Fibroblast of skin of scalp (primary cell): ENCODE measurements at regions not wholly inside any gene's neighbourhood (a gene's known extent, or its start where the extent isn't known, plus 50 kb on each side); places are given as distances from the start of the nearest gene placed in this dataset.

ENCODE experiments used
- DNase-seq: peaks from one replicate; pipeline ENCODE4 v3.0.0-alpha.2; 2013

DNA sequence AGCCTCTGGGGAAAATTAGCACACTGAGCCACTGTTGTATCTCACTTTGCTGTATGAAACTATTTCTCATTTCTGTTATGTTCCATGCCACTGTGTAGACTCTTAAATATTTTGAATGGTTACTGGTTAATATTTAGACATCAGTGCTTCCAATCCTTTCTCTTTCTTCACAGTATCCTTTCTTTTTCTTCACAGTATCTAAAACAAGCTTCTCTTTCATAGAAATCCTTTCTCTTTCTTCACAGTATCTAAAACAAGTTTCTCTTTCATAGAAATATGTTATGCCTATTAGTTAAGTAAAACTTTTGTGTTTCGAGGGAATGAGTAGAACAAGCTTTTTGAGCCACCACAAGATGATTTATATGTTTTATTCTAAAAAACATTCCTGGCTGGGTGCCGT is 326.8 kb upstream of the KLF12 start:
- DNase-seq, result no peak

DNA sequence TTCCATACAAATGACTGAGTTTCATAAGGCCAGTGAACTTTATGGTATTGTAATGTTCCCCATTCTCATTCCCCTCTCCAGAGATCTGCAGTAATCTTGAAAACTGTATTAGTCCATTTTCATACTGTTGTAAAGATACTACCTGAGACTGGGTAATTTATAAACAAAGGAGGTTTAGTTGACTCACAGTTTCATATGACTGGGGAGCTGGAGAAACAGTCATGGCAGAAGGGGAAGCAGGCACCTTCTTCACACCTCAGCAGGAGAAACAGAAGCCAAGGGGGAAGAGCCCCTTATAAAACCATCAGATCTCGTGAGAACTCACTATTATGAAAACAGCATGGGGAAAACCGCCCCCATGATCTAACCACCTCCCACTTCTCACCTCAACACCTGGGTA is 318.7 kb upstream of the KLF12 start:
- no peak for DNase-seq

DNA sequence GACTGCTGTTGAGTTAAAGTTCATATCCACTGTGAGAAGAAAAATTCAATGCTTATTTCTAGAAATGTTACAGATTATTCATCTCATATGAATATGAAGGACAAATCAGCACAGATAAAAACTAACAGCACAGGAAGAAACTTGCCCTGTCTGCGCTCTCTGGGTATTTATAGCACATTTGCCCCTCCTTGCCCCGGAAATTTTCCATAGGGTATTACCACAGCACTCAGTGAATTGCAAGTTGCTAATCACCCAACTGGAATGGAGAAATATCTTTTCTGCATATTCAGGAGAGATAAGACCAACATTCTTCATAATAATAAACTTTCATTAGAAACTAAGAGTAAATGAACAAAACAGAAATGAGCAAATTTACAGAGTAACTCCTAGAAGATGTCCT is 318.0 kb upstream of the KLF12 start:
- DNase-seq, result peak; percentile 29

DNA sequence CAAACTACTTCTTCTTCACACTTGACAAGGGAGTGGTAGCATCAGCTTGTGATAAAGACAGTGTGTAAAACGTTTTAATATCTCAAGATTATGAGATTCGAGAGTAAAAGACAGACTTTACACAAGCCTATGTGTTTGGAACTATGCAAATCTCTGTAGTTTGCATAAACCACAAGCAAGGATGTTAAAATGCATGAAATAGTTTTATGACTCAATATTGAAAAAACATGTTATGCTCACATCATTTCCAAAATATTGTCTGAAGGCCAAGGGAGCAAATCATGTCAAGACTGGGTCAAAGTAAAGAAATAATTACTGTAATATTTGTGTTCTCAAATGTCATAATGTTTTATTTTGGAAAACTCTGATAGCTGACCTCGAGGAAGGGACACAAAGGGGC is 316.8 kb upstream of the KLF12 start:
- DNase-seq, result peak; percentile 81

DNA sequence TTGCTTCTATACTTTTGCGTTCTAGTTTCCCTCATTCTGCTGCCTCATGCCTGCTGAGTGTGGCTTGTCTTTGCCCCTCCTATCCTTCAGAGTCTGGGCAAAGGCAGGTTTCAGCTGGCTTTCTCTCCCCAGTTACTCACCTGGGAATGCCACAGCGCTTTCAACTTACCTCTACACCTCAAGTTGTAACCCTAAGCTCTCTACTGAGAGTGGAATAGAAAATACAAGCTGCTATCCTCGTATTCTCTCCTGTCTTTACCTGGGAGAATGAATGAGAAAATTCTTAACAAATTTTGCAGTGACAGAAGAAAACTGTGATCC is 316.3 kb upstream of the KLF12 start:
- no peak for DNase-seq

DNA sequence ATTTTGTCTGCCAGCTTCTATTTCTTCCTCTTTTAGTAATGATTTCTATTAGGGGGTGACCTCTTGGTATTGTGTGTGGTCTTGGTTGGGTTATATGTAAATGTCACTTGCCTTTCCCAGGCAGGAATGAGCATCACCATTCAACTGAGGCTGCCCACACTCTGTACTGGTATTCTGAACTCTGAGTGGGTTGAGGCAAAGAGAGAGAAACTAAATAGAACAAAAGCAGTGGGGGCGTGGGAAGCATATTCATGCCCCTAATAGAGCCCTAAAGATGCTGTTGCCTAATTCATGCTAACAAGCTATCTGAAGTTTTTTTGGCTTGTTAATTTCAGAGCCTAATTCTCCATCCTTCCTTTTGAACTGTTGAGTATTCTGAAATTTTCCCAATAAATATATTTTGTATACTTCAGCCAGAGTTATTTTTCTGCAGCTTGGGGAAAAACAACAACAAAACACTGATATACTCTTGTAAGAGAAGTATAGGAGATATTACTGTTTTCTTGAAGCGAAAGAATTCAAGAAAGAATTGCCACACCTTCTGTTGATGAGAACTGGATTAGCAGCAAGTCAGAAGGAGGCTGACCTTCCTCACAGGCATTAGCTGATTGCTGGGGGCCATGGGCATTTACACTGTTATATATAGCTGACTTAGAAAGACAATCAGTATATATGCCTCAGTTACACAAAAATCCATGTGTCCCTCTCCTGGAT is 315.8 kb upstream of the KLF12 start:
- DNase-seq, result no peak

DNA sequence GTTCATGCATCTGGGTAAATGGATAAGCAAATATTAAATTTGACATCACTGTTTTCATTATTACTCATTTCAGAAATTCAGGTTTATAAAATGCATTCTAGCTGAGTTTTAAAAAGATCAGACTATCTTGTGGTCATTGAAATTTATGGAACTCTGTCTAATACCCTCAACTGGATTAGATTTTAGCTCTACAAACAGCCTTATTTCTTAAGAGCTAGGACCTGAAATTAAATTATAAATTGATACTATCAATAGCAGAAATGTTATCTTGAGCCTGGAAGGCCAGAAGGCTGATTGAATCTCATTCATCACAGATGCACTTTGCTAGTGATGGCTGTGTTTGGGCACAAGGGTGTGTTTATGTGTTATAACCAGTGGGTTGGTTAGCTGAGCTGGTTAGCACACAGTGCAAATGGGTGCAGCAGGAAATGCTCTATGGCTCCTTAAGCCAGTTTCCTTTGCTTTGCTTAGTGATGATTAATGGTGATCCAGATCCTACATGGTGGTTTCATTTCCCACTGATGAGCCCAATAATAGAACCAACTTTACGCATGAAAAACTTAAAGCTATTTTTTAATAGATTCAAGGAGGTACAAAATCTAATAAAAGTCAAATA is 310.8 kb upstream of the KLF12 start:
- DNase-seq, result peak; percentile 21

DNA sequence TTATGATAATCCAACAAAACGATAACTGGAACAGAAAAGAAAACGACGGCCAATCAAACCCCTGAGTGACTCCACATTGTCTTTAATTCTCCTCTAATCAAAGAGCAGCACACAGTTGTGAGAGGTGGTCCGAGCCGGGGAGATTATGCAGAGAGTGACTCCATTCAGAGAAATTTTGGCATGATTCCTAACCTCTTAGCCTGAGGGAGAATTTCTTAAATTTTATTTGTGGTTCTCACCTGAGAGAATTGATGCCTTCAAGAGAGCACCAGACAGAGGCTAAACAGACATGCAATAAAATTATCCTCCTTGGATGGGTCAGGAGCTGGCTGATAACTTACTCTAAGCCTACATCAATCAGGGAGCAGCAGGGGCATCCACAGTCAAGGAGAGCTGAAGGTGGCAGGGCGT is 310.0 kb upstream of the KLF12 start:
- DNase-seq, result peak; percentile 21

DNA sequence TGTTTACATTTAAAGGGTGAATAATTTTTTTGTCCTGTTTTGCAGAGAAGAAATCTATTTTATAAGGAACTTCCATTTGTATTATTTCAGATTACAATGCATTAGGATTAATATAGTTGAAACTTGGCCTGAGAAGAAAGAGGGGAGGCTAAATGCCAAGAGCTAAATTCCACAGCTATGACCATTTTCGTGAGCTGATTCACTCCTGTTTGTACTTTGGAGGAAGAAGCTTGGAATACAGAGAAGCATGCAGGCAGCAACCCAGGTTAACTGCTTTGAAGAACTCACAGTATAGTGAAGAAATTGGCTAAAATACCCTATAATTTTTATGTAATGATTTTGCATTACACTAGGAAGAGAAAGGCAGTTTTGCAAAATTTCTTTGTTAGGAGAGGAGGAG is 309.4 kb upstream of the KLF12 start:
- peak; percentile 84 for DNase-seq

DNA sequence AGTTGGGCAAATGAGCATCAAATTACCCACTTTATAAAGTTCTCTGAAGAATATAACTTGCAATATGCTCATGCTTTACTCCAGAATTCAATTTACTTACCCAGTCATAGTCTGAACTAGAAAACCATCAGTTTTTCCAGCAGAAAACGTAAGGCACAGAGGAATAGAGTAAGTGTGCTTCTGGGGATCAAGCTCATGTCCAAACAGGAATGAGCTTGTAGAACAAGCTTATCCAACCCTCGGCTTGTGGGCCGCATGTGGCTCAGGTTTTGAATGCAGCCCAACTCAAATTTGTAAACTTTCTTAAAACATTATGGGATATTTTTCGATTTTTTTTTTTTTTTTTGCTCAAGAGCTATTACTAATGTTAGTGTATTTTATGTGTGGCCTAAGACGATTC is 308.5 kb upstream of the KLF12 start:
- DNase-seq, result no peak

DNA sequence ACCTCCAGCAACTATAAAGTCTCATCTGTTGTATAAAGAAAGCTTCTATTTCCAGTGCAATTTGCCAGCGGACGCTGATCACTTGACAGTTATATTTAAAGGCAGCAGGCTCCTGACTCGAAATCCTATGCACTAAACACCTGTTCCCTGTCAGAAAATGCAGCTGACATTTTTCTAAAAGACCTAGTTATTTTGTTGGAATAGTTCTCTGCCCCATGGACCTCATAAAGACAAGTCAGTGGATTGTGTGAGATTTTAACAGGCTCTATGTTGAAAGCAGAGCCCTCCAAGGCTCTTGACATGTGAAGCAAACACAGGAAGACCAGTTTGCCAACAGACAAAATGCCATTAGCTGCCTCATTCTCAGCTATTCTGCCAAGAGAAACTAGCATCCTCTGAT is 304.7 kb upstream of the KLF12 start:
- no peak for DNase-seq

DNA sequence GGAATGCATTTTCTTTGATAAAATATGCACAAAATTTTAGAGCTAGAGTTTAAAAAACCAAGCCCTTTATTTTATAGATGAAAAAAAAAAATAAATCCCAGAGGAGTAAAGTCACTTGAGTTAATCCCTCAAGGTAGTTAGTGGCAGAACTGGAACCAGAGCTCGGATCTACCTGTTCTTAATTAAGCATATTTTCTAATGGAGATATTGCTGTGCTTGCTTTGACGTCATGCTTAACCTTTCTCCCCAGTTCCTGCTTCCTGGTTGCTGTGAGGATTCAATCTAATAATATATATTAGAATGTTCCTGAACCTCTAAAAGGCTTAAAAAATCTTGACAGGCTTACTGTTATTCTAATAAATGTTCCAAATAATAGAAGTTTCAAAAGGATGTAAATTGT is 300.6 kb upstream of the KLF12 start:
- DNase-seq, result no peak

DNA sequence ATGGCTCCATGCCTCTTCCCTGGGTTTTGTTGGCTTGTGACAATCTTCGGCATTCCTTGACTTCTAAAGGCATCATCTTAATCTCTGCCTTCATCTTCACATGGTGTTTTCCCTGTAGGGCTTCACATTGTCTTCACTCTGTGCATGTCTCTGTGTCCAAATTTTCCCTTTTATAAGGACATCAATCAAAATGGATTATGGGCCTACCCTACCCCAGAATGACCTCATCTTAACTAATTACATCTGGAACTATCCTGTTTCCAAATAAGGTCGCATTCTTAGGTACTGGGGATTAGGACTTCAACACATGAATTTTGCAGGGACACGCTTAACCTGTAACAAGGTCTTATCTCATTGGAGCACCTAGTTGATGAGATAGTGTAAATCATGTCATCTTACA is 290.3 kb upstream of the KLF12 start:
- no peak for DNase-seq

DNA sequence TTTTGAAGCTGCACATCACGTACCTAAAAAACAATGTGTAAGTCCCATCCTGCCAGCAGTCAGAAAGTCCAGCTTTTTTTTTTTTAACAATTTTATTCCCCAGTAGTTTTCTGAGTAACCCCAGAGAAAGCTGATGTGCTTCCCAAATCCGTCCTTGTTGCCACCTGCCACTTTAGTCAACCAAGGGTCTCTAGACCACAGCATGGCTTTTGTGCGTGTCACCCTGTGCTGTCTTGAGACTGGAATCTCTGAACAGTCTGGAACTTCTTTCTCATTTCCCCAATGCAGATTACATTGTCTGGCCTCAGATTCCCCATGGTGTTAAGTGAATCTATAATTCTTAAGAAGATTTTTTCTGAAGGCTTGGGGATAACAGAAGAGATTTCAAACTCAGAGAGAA is 289.2 kb upstream of the KLF12 start:
- DNase-seq, result peak; percentile 38

DNA sequence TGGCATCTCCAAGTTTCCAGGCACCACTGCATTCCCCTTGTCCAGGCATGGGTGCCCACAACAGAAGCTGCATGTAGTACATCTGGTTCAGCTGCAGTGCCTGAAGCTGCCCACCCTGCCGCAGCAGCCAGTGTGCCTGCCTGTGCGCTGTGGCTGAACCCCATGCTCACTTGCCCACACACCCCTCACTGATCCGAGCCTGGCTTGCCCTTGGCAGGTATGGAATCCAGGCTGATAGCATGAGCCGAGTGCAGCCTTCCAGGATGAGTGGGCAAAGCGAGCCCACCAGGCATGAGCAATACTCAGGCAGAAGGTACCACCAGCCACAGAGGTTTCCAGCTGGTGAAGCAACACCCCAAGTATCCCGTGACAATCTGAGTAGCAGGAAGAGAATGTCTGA is 280.3 kb upstream of the KLF12 start:
- DNase-seq, result no peak

DNA sequence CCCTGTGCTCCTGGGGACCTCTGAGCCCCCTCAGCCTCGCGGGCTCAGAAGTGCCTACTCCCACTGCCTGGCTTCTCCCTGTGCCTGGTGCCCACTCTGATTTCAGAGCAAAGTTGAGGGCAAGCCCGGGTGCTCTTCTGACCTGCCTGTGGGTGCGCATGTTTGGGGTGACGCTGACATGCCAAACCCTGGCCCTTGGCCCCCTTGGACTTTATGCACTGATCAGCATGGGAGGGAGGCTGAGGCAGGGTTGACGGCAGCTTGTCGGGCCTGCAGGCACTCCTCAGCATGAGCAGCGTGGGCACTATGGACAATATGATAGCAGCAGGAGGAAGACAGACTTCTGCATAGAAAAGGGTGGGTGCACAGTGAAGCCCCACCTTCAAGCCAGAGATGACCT is 279.3 kb upstream of the KLF12 start:
- no peak for DNase-seq

DNA sequence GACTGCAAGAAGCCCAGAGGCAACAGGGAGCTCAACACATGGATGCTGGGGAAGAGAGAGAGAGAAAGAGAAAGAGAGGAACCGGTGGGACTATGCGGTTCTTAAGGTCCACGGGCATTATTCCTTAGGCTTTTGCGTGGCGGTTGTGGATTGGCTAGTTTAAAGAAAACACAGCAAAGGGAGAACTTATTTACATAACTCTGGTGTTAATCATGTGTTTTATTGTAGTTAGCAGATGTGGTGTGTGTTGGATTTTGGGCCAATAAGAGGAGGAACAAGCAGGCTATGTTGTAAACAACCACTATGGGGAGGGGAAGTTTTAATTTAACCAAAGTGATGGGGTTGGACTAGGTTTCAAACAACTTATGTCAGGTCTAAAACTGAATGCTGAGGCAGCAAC is 275.3 kb upstream of the KLF12 start:
- no peak for DNase-seq

DNA sequence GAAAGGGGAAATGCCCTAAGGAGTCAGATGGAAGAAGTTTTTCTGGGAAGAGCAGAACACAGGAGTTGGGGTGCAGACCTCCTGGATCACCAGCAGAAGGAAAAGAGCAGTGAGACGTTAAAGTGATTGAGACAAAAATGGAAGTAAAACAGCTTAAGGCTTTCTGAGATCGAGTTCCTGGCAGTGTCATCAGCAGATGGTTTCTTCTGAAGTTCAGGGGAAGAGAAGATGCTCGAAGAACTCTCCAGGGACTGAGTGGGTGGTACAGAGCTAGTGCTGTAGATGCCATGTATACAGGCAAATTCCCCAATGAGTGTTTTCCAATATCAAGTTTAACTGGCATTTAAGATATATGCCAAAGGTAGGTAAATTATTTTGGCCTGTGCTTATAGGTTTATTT is 272.2 kb upstream of the KLF12 start:
- peak; percentile 19 for DNase-seq

DNA sequence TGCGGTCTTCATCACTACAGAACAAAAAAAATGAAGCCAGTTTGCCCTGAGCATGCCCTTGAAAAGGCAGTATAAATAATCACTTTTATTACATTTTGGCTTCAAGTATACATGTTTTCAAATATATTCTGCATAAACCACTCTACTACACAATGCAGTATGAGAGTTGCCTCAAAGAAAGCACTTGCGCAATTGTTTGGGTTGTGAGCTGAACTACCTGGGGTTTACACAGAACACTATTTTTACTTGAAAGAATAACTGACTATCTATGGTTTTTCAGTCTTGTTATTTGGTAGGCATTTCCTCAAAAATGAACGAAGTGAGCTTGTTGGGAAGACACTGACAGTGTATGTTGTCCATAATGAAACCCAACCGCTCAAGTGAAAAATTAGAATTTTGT is 264.4 kb upstream of the KLF12 start:
- DNase-seq, result no peak

DNA sequence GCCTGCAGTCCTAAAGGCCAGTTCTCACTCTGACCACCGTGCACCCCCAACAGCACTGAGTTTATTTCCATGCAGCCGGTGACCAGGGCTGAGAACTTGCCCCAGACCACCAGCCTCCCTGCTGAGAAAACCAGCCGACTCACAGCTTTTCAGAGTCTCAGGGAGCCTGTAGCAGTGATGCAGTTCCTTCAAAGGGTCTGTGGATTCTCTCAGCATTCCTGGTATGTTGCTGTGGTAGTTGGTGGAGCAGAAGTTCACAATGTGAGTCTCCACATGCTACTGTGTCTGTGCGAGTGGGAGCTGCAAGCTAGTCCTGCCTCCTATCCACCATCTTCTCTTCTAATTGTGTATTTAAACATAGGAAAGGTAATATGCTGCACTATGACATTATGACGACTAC is 254.9 kb upstream of the KLF12 start:
- DNase-seq, result peak; percentile 25

DNA sequence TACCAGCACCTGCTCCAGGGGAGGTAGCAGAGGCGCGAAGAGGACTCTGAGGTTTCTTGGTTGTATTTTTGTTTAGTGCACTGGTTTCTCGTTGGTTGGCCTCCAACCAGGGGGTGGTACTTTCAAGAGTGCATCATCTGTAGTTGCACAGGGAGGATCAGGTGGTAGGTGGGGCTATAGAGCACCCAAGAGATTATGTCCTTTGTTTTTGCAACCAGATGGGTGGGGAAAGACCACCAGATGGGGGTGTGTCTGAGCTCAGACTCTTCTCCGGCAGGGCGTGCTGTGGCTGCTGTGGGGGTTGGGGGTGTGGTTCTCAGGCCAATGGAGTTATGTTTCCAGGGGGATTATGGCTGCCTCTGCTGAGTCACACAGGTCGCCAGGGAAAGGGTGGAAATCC is 254.4 kb upstream of the KLF12 start:
- DNase-seq, result no peak

DNA sequence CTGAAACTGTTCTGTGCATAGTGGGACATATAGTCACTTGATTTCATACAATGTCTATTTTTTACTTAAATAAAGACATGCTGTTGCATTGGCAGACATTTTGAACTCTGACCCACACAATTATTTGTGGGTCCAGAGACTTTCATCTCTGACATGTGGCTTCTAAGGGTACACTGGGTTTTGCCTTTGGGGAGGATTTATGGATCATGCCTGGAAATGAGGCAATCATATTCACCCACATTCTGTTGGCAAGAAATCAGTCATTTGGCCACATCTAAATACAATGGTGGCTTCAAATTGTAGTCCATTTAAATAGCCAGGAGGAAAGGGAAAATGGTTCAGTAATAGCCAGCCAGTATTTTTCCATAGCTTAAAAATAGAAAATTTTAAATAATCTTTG is 238.3 kb upstream of the KLF12 start:
- no peak for DNase-seq

DNA sequence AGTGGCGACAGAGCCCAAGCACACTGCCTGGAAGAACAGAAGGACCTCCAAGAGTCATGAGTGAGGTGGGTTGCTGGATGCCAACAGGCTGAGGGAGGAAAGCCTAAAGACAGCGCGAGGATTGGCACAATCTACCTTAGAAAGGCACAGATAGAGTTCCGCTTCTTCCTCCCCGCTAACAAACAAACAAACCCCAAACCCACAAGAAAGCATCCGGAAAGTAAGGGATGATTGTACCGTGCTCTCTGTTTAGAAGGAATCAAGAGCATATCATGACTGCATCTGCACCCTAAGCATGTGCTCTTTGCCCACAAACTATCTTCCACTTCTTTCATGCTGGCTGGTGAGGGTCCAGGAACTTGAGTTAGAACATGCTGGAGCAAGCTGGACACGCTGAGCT is 233.0 kb upstream of the KLF12 start:
- no peak for DNase-seq

DNA sequence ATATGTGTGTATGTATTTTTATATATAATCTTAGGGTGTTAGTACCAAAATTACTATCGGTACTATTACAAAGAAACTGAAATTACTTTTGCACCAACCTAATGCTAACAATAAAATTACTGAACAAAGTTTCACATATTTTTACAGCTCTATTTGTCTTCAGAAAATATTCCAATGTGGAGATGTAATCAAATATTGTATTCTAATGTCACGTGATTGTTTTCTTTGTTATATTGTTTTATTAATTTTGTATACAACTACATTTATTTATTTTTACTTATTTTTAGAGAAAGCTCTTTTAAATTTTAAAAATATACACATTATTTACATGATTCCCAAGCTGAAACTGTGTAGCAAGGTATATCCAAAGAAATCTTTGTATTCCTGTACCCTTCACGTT is 227.1 kb upstream of the KLF12 start:
- no peak for DNase-seq

DNA sequence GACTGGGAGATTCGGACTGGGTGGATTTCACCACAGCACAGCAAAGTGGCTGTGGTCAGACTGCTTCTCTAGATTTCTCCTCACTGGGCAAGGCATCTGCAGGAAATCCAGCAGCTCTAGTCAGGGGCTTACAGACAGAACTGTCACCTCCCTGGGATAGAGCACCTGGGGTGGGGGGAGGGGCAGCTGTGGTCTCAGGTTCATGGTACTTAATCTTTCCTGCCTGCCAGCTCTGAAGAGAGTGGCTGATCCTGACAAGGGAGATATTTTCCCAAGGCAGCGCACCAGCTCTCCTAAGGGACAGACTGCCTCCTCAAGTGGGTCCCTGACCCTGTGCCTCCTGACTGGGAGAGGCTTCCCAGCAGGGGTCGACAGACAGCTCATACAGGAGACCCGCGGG is 212.8 kb upstream of the KLF12 start:
- no peak for DNase-seq
